K562 (cell line): ENCODE measurements at regions not wholly inside any gene's neighbourhood (a gene's known extent, or its start where the extent isn't known, plus 50 kb on each side); places are given as distances from the start of the nearest gene placed in this dataset.

Experiments used
- ATAC-seq: fragments of 200-7000 bp; cut with Tn5 transposase; 3 replicates; pipeline ENCODE4 v1.9.1; 2020; ENCODE audit warnings: moderate library complexity
- BruUV-seq: library from RNA; stranded (reverse); fragments of 400-500 nt; replicated peaks from 2 replicates; lab custom pipeline; 2021; lab: Mats Ljungman, UMichigan
- CTCF ChIA-PET: fragments of 300-600 bp; formaldehyde crosslinking; extraction: SDS; loops from one replicate; lab custom pipeline; 2021; ENCODE audit warnings: low intra/inter-chr PET ratio; lab: Yijun Ruan, JAX
- POLR2A ChIA-PET: fragments of 300-600, 350-650 bp; sonication (Branson Sonifier 250); formaldehyde crosslinking; extraction: SDS; loops from one replicate; lab custom pipeline; 2021; ENCODE audit warnings: antibody characterized with exemption, inconsistent platforms; lab: Yijun Ruan, JAX
- DNase-seq, 4 experiments: peaks; one replicate each; pipeline versions ENCODE4 v3.0.0 to v3.0.0-alpha.2; 2011 to 2018; ENCODE audit warnings: low spot score in 3 of 4, mixed read lengths in 3 of 4; ENCODE audit errors: extremely low read depth in 1 of 4
- FAIRE-seq: peaks from 2 replicates; lab custom pipeline; 2011; peaks lifted over from hg19 to GRCh38; lab: Jason Lieb, UNC
- H2AFZ ChIP-seq: 2 replicates; pipeline ENCODE4 v1.6.0; 2011; ENCODE audit warnings: low read depth, low read length, control low read depth, inconsistent platforms
- H3K27ac ChIP-seq: fragments of 200-600 bp; 3 replicates; pipeline ENCODE4 v1.8.0; 2011; ENCODE audit warnings: low read depth, mild to moderate bottlenecking, control low read depth, inconsistent platforms, low read length, moderate library complexity, mixed read lengths; ENCODE audit errors: extremely low read depth
- H3K27me3 ChIP-seq, 2 experiments: fragments of 300-600 bp in 1 of 2; 2 replicates in 1 of 2; 3 replicates in 1 of 2; pipeline versions ENCODE4 v1.6.0 to v1.8.0; 2011; ENCODE audit warnings: inconsistent platforms in 2 of 2, low read length in 2 of 2, mild to moderate bottlenecking in 1 of 2, mixed read lengths in 1 of 2, moderate library complexity in 1 of 2; ENCODE audit not compliant: control insufficient read depth in 2 of 2, insufficient read depth in 2 of 2
- H3K36me3 ChIP-seq: fragments of 300-600 bp; 3 replicates; pipeline ENCODE4 v1.8.0; 2011; ENCODE audit warnings: mild to moderate bottlenecking, low read length, inconsistent platforms; ENCODE audit not compliant: control insufficient read depth, insufficient read depth
- H3K4me1 ChIP-seq, 2 experiments: fragments of 200-600 bp in 1 of 2; replicated peaks in 1 of 2; 2 replicates in 1 of 2; 3 replicates in 1 of 2; pipeline versions ENCODE4 v1.5.1 to v1.8.0; 2011; ENCODE audit warnings: inconsistent platforms in 2 of 2, low read length in 2 of 2, mild to moderate bottlenecking in 1 of 2, mixed read lengths in 1 of 2, moderate library complexity in 1 of 2; ENCODE audit not compliant: control insufficient read depth in 2 of 2, insufficient read depth in 2 of 2
- H3K4me2 ChIP-seq: 2 replicates; pipeline ENCODE4 v1.6.1; 2011; ENCODE audit warnings: low read length, control low read depth, inconsistent platforms, mixed read lengths; ENCODE audit not compliant: insufficient read depth
- H3K4me3 ChIP-seq: fragments of 200-600 bp; sonication (generic), shearing (Covaris generic); 2 replicates; pipeline ENCODE4 v1.5.1; 2016; ENCODE audit warnings: control low read depth, inconsistent platforms
- H3K79me2 ChIP-seq: fragments of 200-600 bp; 3 replicates; pipeline ENCODE4 v1.8.0; 2011; ENCODE audit warnings: low read length, inconsistent platforms; ENCODE audit not compliant: control insufficient read depth, insufficient read depth
- H3K9ac ChIP-seq, 2 experiments: 2 replicates each; pipeline versions ENCODE4 v1.6.0 to v1.6.1; 2011; ENCODE audit warnings: low read depth in 2 of 2, low read length in 2 of 2, control low read depth in 1 of 2, inconsistent platforms in 1 of 2, mild to moderate bottlenecking in 1 of 2, mixed read lengths in 1 of 2; ENCODE audit not compliant: insufficient read depth in 1 of 2
- H3K9me1 ChIP-seq: one replicate; pipeline ENCODE4 v1.6.0; 2011; ENCODE audit warnings: inconsistent platforms, mild to moderate bottlenecking, low read length, moderate library complexity; ENCODE audit not compliant: control insufficient read depth, insufficient read depth
- H3K9me3 ChIP-seq: replicated peaks from 2 replicates; pipeline ENCODE4 v1.5.1; 2011; ENCODE audit warnings: low read depth, low read length, inconsistent platforms; ENCODE audit not compliant: control insufficient read depth, insufficient read depth
- H4K20me1 ChIP-seq: replicated peaks from 2 replicates; pipeline ENCODE4 v1.6.1; 2011; ENCODE audit warnings: low read length, inconsistent platforms, mixed read lengths; ENCODE audit not compliant: control insufficient read depth, insufficient read depth
- BMI1 ChIP-seq: fragments of 150-350 bp; IDR thresholded peaks from 2 replicates; pipeline ENCODE4 v1.6.1; 2014; ENCODE audit warnings: low read length
- CTCF ChIP-seq, 3 experiments: IDR thresholded peaks in 2 of 3; conservative IDR thresholded peaks in 1 of 3; 2 replicates each; pipeline ENCODE4 v1.5.1; 2011 to 2012; ENCODE audit warnings: low read length in 3 of 3, mild to moderate bottlenecking in 3 of 3, control low read depth in 2 of 3, improper control_type of control experiment in 1 of 3, inconsistent platforms in 1 of 3, low read depth in 1 of 3, mixed read lengths in 1 of 3, moderate library complexity in 1 of 3; ENCODE audit not compliant: insufficient read depth in 2 of 3
- DIDO1 ChIP-seq: fragments of 450-650 bp; IDR thresholded peaks from 2 replicates; pipeline ENCODE4 v1.6.1; 2016; ENCODE audit warnings: low read depth, missing biosample characterization, missing genetic modification characterization
- E2F8 ChIP-seq: fragments of 450-650 bp; IDR thresholded peaks from 2 replicates; pipeline ENCODE4 v1.7.1; 2018; ENCODE audit warnings: mild to moderate bottlenecking, low read depth; ENCODE audit not compliant: partially characterized antibody
- GATAD2B ChIP-seq: fragments of 450-650 bp; IDR thresholded peaks from 2 replicates; pipeline ENCODE4 v1.6.1; 2017; ENCODE audit warnings: mild to moderate bottlenecking, borderline replicate concordance
- HMG20A ChIP-seq: fragments of 450-650 bp; formaldehyde crosslinking; conservative IDR thresholded peaks from 2 replicates; pipeline ENCODE4 v1.4.0; 2020; ENCODE audit warnings: mild to moderate bottlenecking, mixed read lengths
- JUND ChIP-seq, 2 experiments: IDR thresholded peaks; 2 replicates in 1 of 2; 3 replicates in 1 of 2; pipeline ENCODE4 v1.6.1; 2011; ENCODE audit warnings: borderline replicate concordance in 2 of 2, low read depth in 2 of 2, low read length in 2 of 2, improper control_type of control experiment in 1 of 2, missing biosample characterization in 1 of 2, missing genetic modification characterization in 1 of 2, missing genetic modification reagents in 1 of 2
- OTX1 ChIP-seq: fragments of 450-650 bp; formaldehyde crosslinking; IDR thresholded peaks from 2 replicates; pipeline ENCODE4 v1.4.0; 2022; ENCODE audit warnings: mild to moderate bottlenecking
- PHTF2 ChIP-seq: fragments of 250-450 bp; sonication (Bioruptor Pico); IDR thresholded peaks from 2 replicates; pipeline ENCODE4 v1.5.0; 2021; ENCODE audit warnings: mild to moderate bottlenecking
- PPARD ChIP-seq: fragments of 250-450 bp; sonication (Bioruptor Pico); IDR thresholded peaks from 2 replicates; pipeline ENCODE4 v1.8.0; 2022; ENCODE audit warnings: inconsistent platforms, mild to moderate bottlenecking, moderate library complexity
- RUNX1 ChIP-seq: sonication (generic); IDR thresholded peaks from 2 replicates; pipeline ENCODE4 v1.6.1; 2016; ENCODE audit warnings: antibody characterized with exemption, low read depth
- SIRT6 ChIP-seq: IDR thresholded peaks from one replicate; pipeline ENCODE4 v1.6.1; 2012; ENCODE audit warnings: low read depth, mild to moderate bottlenecking, control low read depth, inconsistent platforms, low read length, moderate library complexity
- SMAD4 ChIP-seq: fragments of 250-450 bp; sonication (Bioruptor Pico); conservative IDR thresholded peaks from 2 replicates; pipeline ENCODE4 v1.8.0; 2021; ENCODE audit warnings: inconsistent platforms, mild to moderate bottlenecking, moderate library complexity
- SMARCB1 ChIP-seq: IDR thresholded peaks from 2 replicates; pipeline ENCODE4 v1.6.1; 2011; ENCODE audit warnings: improper control_type of control experiment, low read depth; ENCODE audit not compliant: insufficient read length
- ZNF253 ChIP-seq: fragments of 250-450 bp; sonication (Bioruptor Pico); conservative IDR thresholded peaks from 2 replicates; pipeline ENCODE4 v1.6.1; 2021; ENCODE audit warnings: mild to moderate bottlenecking
- ZNF699 ChIP-seq: fragments of 250-450 bp; sonication (Bioruptor Pico); IDR thresholded peaks from 2 replicates; pipeline ENCODE4 v1.8.0; 2021; ENCODE audit warnings: mild to moderate bottlenecking, moderate library complexity; ENCODE audit not compliant: insufficient replicate concordance
- WGBS: fragments of 100-300 bp; shearing (Covaris generic); methylation state at CpG from one replicate; pipeline ENCODE4 v1.1.6; 2016; ENCODE audit warnings: low coverage, mixed read lengths; ENCODE audit not compliant: insufficient coverage; ENCODE audit errors: missing lambda C conversion rate; 5-methylcytosine and 5-hydroxymethylcytosine counted together
- in situ Hi-C: fragments of 300-500 bp; cut with MboI; formaldehyde crosslinking; loops from 4 replicates; pipeline ENCODE4 v1.15.0; 2018; ENCODE audit warnings: inconsistent platforms, mixed read lengths
- intact Hi-C: fragments of 100-400 bp; cut with micrococcal nuclease; formaldehyde crosslinking; loops from 2 replicates; pipeline ENCODE4 v1.14.2; 2022
- TF ChIP-seq, protein P1 (sequence below): IDR thresholded peaks from 2 replicates; pipeline ENCODE4 v1.6.1; 2011; ENCODE audit warnings: borderline replicate concordance, low read depth, mild to moderate bottlenecking, moderate library complexity, low read length; ENCODE audit not compliant: insufficient read depth, poor library complexity, severe bottlenecking

GRCh38 chr3:106795553-106795952, 581.7 kb upstream of the CCDC54 start:
- Histone ChIP-seq H3K27ac (no peak overlapping the region), H3K9me1 (no peaks in the 10 kb centered on the region), H3K36me3 (no peaks in the 10 kb centered on the region), H4K20me1 (no peaks in the 10 kb centered on the region), H3K9ac (no peak overlapping the region), H3K27me3 (no peaks in the 10 kb centered on the region), H3K79me2 (no peaks in the 10 kb centered on the region), H3K9me3 (no peaks in the 10 kb centered on the region), H3K4me2 (no peak overlapping the region), H2AFZ (no peak overlapping the region), H3K4me1 (no peaks in the 10 kb centered on the region), H3K4me3 (no peak overlapping the region)
- 0% methylated on average over 1 of the region's 1 CpG for WGBS
- intact Hi-C loops (no loop called here), in situ Hi-C loops (no loop called here)
- no TSS peak for BruUV-seq
- CTCF ChIA-PET = no interaction called here
- POLR2A ChIA-PET = no interaction called here
- FAIRE-seq (no peak), ATAC-seq (no peak), DNase-seq (no peak)
- no peak for TF ChIP-seq SMAD4 (CRISPR knock-in tag)
- no peak for TF ChIP-seq CTCF (IDR thresholded peaks at IDR 0.05 in 2 of 3, conservative IDR thresholded peaks at IDR 0.05 in 1 of 3; ENCODE audit: insufficient read depth in 2 of 3, low read depth in 1 of 3, low read length in 3 of 3)
- TF ChIP-seq SIRT6 = no peak
- no peak for TF ChIP-seq ZNF253 (CRISPR knock-in tag)
- no peak for TF ChIP-seq SMARCB1
- TF ChIP-seq DIDO1 = no peak
- no peak for TF ChIP-seq HMG20A
- TF ChIP-seq GATAD2B = no peak
- TF ChIP-seq PPARD (CRISPR knock-in tag) = no peak
- TF ChIP-seq JUND (IDR thresholded peaks at IDR 0.05; ENCODE audit: borderline replicate concordance, low read depth, low read length) = no peak
- no peak for TF ChIP-seq JUND (tag; IDR thresholded peaks at IDR 0.05; ENCODE audit: borderline replicate concordance, low read depth, low read length)
- TF ChIP-seq, protein P1, sequence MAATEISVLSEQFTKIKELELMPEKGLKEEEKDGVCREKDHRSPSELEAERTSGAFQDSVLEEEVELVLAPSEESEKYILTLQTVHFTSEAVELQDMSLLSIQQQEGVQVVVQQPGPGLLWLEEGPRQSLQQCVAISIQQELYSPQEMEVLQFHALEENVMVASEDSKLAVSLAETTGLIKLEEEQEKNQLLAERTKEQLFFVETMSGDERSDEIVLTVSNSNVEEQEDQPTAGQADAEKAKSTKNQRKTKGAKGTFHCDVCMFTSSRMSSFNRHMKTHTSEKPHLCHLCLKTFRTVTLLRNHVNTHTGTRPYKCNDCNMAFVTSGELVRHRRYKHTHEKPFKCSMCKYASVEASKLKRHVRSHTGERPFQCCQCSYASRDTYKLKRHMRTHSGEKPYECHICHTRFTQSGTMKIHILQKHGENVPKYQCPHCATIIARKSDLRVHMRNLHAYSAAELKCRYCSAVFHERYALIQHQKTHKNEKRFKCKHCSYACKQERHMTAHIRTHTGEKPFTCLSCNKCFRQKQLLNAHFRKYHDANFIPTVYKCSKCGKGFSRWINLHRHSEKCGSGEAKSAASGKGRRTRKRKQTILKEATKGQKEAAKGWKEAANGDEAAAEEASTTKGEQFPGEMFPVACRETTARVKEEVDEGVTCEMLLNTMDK = no peak
- TF ChIP-seq RUNX1 = no peak
- TF ChIP-seq BMI1 = no peak
- no peak for TF ChIP-seq ZNF699 (CRISPR knock-in tag)
- TF ChIP-seq E2F8 = no peak
- no peak for TF ChIP-seq OTX1 (CRISPR knock-in tag)
- no peak for TF ChIP-seq PHTF2 (CRISPR knock-in tag)
